ENCODE measurements at regions not wholly inside any gene's neighbourhood (a gene's known extent, or its start where the extent isn't known, plus 50 kb on each side); places are given as distances from the start of the nearest gene placed in this dataset.

DNA sequence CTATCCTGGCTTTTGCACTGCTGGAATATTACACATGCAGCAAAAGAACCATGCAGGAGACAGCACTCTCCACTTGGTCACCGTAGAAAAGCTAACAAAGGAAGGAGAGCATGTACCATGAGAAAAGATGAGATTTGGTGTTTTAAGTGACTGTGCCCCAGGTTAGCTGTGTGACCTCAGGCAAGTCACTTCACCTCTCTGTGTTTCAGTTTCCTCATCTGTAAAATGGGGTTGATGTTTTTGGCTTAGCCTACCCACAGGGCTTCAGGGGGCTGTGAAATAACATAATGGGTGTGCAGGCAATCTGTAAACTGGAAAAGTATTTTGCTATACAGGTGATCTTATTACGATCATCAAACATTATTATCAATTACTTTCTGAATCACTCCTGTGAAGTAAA, 69.3 kb upstream of the SLC6A11 start:
- Mint-ChIP-seq H3K36me3 (no peaks in the 10 kb centered on the region), H3K27me3 (peaks cover 22 to 43% (median 23%) of the 10 kb centered on the region in 3 donors), H3K4me1 (no peaks in the 10 kb centered on the region), H3K27ac (no peak overlapping the region), H3K4me3 (no peak overlapping the region), H3K9me3 (peaks cover 0 to 9% (median 0%) of the 10 kb centered on the region in 7 donors)
- ATAC-seq (ENCODE audit: low read depth in 2 of 2), result no peak
- DNase-seq, result no peak

DNA sequence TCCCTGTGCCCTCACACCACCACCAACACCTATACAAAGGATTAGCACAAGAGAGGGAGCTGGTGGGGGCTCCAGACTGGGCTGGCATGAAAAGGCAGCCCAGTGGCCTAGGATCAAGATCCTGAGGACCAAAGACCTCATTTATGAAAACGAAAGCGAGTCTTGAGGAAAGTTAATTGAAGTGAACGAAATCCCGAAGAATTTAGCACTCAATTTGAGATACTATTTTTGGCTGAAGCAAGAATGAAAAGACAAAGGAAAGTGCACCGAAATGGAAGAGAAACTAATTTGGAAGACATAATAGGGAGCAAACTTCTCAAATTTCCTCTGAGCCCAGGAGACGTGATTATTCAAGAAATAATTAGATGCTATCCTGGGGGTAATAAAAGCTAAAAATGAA, 68.7 kb upstream of the SLC6A11 start:
- Mint-ChIP-seq H3K36me3 (no peaks in the 10 kb centered on the region), H3K4me3 (no peak overlapping the region)

DNA sequence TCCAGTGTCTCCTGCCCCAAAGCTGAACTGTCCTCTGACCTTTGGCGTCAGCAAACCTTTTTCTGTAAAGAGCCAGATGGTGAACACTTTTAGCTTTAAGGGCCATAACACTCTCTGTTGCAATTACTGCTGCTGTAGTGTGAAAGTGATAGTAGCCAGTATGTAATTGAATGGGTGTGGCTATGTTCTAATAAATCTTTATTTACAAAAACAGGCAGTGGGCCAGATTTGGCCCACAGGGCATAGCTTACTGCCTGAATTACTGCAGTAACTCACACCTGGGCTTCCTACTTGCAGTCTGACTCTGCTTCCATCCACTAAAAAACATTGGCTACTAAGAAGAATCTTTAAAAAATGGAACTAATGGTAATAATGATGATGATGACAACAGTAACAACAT, 68.0 kb upstream of the SLC6A11 start:
- Mint-ChIP-seq H3K4me1 (no peaks in the 10 kb centered on the region), H3K9me3 (peaks cover 0 to 9% (median 0%) of the 10 kb centered on the region in 7 donors), H3K27me3 (peaks cover 18 to 31% (median 19%) of the 10 kb centered on the region in 3 donors), H3K27ac (no peak overlapping the region), H3K4me3 (no peak overlapping the region), H3K36me3 (no peaks in the 10 kb centered on the region)
- DNase-seq (no peak), ATAC-seq (ENCODE audit: low read depth in 2 of 2) (no peak)

More for the DNA sequence above, 68.7 kb upstream of the SLC6A11 start:
- DNase-seq (no peak), ATAC-seq (ENCODE audit: low read depth in 2 of 2) (no peak)
- Mint-ChIP-seq H3K9me3 (peaks cover 0 to 9% (median 0%) of the 10 kb centered on the region in 7 donors), H3K27ac (peak overlapping the region in 1 of 6 donors; percentile 45), H3K27me3 (peaks cover 20 to 38% (median 22%) of the 10 kb centered on the region in 3 donors), H3K4me1 (no peaks in the 10 kb centered on the region)

DNA sequence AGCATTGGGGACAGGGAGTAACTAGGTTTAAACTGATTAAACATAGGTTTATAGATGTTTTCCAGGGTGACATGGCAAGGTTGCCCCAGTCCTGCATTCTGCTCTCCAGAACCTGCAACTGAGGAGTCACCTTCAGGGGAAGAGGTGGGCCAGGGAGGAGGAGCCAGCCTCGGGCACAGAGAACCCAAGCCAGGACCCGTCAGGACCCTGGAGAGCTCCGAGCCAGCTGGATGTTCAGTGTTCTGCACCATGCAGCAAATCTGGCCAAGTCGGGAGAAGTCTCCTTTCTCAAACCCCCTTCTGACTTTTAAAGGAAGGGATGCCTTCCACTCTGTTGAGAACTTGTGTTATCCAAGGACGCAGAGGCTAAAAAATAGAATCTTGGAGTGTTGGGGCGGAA, 62.1 kb upstream of the SLC6A11 start:
- H3K4me3 Mint-ChIP-seq, result no peak overlapping the region
- no peak for DNase-seq
- ATAC-seq (ENCODE audit: low read depth in 2 of 2), result no peak
- no peaks in the 10 kb centered on the region for H3K36me3 Mint-ChIP-seq
- H3K4me1 Mint-ChIP-seq, result no peaks in the 10 kb centered on the region
- peaks cover 0 to 12% (median 1%) of the 10 kb centered on the region in 7 donors for H3K9me3 Mint-ChIP-seq
- peaks cover 17 to 32% (median 20%) of the 10 kb centered on the region in 3 donors for H3K27me3 Mint-ChIP-seq
- H3K27ac Mint-ChIP-seq, result no peak overlapping the region

DNA sequence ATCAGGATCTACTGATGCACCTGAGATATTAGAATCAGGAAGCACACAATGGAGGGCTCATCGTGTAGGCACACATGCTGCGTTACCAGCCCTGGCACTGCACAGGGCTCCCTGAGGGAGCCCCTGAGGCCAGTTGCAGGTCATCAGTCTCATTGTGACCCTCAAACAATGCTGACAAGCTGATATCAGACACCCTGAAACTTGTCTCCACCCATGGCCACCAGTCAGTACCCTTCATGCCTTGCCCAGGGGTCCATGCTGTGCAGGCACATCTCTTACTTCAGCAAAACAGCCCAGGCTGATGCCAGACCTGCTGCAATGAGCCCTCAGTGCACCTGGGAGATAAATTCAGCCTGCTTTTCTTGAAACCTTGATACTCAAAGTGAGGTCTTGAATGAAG, 59.5 kb upstream of the SLC6A11 start:
- Mint-ChIP-seq H3K36me3 (no peaks in the 10 kb centered on the region), H3K27ac (no peak overlapping the region), H3K4me3 (no peak overlapping the region), H3K9me3 (peaks cover 0 to 12% (median 1%) of the 10 kb centered on the region in 7 donors), H3K27me3 (peaks cover 24 to 42% (median 33%) of the 10 kb centered on the region in 3 donors), H3K4me1 (no peaks in the 10 kb centered on the region)
- DNase-seq, result no peak
- ATAC-seq (ENCODE audit: low read depth in 2 of 2), result no peak

DNA sequence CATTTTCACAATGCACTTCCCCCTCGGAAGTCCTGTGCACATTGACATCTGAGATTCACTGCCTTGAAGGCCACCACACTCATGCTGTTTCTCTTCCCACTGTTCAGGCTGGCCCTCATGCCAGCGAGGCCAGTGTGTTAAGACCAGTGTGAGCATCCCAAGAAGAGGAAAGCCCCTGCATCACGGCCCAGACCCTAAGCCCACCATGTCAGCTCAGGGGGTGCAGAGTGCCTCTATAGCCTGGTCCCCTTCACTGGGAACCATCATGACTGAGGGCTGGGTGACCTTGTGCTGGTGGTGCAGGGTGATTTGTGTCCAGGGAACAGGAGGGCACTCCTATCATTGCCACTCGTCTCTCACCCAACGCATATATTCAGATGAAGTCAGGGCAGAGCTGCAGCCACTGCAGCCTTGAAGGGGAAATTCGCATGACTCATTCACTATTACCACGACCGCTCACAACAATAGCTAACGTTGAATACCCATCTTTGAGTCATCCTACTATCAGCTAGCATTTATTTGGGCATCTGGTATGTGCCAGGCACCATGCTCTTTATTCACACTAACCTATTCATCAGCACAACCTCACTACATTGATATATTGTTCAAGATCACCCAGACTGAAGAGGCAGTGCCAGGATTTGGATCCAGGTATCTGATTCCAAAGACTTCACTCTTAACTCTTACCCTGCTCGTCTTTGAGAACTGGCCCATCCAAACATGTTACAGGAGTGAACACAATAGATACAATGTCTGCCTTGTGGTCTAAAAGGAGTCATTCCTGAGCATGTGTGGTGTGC, 58.8 kb upstream of the SLC6A11 start:
- no peak for DNase-seq
- H3K36me3 Mint-ChIP-seq, result no peaks in the 10 kb centered on the region
- no peak for ATAC-seq (ENCODE audit: low read depth in 2 of 2)
- peaks cover 24 to 44% (median 36%) of the 10 kb centered on the region in 3 donors for H3K27me3 Mint-ChIP-seq
- no peaks in the 10 kb centered on the region for H3K4me1 Mint-ChIP-seq
- no peak overlapping the region for H3K4me3 Mint-ChIP-seq
- H3K9me3 Mint-ChIP-seq, result peaks cover 0 to 12% (median 1%) of the 10 kb centered on the region in 7 donors
- H3K27ac Mint-ChIP-seq, result no peak overlapping the region

DNA sequence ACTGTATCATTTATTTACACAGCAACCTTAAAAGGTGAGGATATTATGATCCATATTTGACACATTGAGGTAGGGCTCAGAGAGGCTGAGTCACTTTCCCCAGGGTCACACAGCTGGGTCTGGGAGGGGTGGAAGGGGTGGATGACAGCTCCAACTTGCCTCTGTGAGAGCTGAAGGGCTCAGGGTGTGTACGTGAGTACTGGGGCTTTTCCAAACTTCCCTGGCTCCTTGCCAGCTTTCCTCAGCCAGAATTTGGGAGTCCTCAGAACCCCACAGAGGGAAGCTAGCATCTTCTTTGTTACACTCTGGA, 58.3 kb upstream of the SLC6A11 start:
- Mint-ChIP-seq H3K9me3 (peaks cover 0 to 12% (median 1%) of the 10 kb centered on the region in 7 donors), H3K36me3 (no peaks in the 10 kb centered on the region), H3K4me3 (no peak overlapping the region), H3K4me1 (no peaks in the 10 kb centered on the region), H3K27me3 (peaks cover 21 to 44% (median 36%) of the 10 kb centered on the region in 3 donors), H3K27ac (no peak overlapping the region)
- ATAC-seq (ENCODE audit: low read depth in 2 of 2) (no peak), DNase-seq (no peak)

DNA sequence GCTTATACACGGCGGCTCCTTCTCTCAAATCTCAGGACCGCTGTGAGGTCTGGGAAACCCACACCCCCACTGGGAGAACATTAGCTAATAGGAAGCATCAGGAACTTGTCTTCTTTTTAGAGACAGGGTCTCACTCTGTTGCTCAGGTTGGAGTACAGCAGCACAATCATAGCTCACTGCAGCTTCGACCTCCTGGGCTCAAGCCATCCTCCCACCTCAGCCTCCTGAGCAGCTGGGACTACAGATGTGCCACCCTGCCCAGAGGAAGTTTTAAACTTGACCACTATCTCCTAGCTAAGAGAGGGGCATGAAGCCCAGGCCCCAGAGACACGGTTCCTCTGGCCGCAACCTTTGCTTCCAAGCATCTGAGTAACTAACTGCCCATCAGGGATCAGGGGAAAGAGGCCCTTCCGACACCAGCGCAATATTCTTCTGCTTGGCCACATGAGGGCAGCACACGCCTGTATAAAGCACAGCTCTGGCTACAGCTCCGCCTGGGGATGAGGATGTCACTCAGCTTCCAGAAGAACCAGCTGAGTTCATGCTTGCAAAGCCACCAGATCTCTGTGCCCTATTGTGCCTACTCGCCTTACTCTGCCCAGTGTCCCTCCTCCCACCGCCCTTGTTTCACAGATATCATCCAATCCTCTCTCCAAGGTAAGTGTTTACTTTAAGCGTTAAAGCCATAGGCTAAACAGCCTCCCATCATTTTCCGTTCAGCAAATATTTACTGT, 57.6 kb upstream of the SLC6A11 start:
- H3K4me3 Mint-ChIP-seq, result no peak overlapping the region

DNA sequence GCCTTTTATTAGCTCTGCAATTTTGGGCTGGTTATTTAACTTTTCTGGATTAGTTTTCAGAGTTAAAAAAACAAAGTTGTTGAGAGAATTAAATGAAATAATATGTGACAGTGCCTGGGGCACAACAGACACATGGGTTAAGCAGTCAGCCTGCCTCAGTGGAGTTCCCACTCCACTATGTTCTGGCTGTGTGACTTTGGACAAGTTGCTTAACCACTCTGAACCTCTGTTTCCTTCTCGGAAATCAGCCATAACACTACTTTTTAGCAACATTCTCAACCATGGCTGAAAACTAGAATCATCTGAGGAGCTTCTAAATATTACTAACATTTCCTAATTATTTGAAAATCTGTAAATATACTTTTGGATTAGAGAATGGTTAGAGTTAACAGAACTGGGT, 56.5 kb upstream of the SLC6A11 start:
- DNase-seq, result no peak
- H3K4me1 Mint-ChIP-seq, result no peaks in the 10 kb centered on the region
- no peak for ATAC-seq (ENCODE audit: low read depth in 2 of 2)
- no peaks in the 10 kb centered on the region for H3K36me3 Mint-ChIP-seq
- no peak overlapping the region for H3K27ac Mint-ChIP-seq
- H3K27me3 Mint-ChIP-seq, result peaks cover 18 to 42% (median 36%) of the 10 kb centered on the region in 3 donors
- H3K4me3 Mint-ChIP-seq, result no peak overlapping the region
- peaks cover 0 to 2% (median 0%) of the 10 kb centered on the region in 7 donors for H3K9me3 Mint-ChIP-seq

More for the DNA sequence above, 57.6 kb upstream of the SLC6A11 start:
- DNase-seq (peak; percentile 19), ATAC-seq (ENCODE audit: low read depth in 2 of 2) (peak; percentile 52 to 55)
- Mint-ChIP-seq H3K36me3 (no peaks in the 10 kb centered on the region), H3K27ac (peak overlapping the region in 1 of 6 donors; percentile 50), H3K4me1 (no peaks in the 10 kb centered on the region), H3K9me3 (peaks cover 0 to 9% (median 1%) of the 10 kb centered on the region in 7 donors), H3K27me3 (peaks cover 20 to 44% (median 33%) of the 10 kb centered on the region in 3 donors)

DNA sequence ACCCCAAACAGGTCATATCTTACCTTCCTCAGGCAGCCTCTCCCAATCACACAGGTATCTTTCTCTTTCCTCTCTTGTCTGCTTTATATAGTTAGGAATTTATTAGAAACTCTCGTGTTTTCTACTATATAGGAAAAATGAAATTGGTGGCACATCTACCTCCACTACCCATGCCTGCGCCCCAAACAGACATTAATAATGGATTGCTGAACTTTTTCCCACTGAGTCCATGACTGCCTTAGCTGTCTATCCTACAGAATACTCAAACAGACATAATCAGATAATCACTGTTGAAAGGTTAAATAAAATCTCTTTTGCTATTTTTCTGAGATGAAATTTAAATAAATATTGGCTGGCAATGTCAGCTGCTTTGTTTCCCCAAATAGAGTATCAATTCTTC, 55.8 kb upstream of the SLC6A11 start:
- Mint-ChIP-seq H3K27ac (no peak overlapping the region), H3K36me3 (no peaks in the 10 kb centered on the region), H3K4me3 (no peak overlapping the region), H3K27me3 (peaks cover 13 to 39% (median 35%) of the 10 kb centered on the region in 3 donors), H3K9me3 (peaks cover 0 to 2% (median 0%) of the 10 kb centered on the region in 7 donors), H3K4me1 (no peaks in the 10 kb centered on the region)
- ATAC-seq (ENCODE audit: low read depth in 2 of 2) (no peak), DNase-seq (no peak)

DNA sequence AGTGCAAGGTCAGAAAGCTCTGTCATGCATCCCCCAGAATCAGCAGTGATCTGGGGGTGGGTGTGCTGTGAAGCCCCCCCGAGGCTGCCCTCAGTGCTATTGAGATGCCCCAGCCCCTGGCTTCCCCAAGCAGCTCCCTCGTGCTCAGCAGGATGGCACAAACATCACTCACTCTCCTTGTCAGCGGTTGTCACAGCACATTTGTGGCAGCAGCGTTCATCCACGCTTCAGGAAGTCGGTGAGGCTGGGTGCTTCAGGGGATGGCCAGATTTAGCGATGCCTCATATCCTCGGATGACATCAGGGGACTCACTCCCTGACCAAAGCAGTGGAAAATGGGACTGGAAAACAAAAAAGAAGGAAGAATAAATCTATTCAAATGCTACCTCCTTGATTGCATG, 54.4 kb upstream of the SLC6A11 start:
- H3K4me3 Mint-ChIP-seq, result no peak overlapping the region
- H3K27ac Mint-ChIP-seq, result no peak overlapping the region
- no peak for DNase-seq
- H3K36me3 Mint-ChIP-seq, result no peaks in the 10 kb centered on the region
- no peaks in the 10 kb centered on the region for H3K4me1 Mint-ChIP-seq
- H3K27me3 Mint-ChIP-seq, result peaks cover 15 to 53% (median 30%) of the 10 kb centered on the region in 3 donors
- no peaks in the 10 kb centered on the region for H3K9me3 Mint-ChIP-seq
- ATAC-seq (ENCODE audit: low read depth in 2 of 2), result no peak

DNA sequence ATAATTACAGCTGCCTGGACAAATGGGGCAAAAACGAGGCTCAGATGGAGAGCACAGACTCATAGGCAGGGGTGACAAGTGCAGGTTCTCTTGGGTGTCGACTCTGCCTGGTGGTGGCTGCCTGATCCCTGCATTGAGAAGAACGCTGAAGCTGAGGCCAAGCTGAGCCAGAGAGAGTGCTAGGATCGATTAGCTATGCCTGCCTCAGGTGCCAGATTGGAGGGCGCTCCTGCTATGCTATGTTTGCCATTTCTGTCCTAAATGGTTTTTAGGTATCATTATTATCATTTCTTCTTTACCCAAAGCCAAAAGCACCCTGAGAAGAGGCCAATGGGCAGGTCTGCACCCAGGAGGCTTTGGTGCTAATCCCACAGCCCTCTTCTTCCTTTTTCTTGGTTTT, 53.9 kb upstream of the SLC6A11 start:
- no peak for DNase-seq
- ATAC-seq (ENCODE audit: low read depth in 2 of 2), result no peak
- Mint-ChIP-seq H3K27ac (no peak overlapping the region), H3K4me1 (no peaks in the 10 kb centered on the region), H3K4me3 (no peak overlapping the region), H3K9me3 (no peaks in the 10 kb centered on the region), H3K27me3 (peaks cover 15 to 59% (median 26%) of the 10 kb centered on the region in 3 donors), H3K36me3 (no peaks in the 10 kb centered on the region)

DNA sequence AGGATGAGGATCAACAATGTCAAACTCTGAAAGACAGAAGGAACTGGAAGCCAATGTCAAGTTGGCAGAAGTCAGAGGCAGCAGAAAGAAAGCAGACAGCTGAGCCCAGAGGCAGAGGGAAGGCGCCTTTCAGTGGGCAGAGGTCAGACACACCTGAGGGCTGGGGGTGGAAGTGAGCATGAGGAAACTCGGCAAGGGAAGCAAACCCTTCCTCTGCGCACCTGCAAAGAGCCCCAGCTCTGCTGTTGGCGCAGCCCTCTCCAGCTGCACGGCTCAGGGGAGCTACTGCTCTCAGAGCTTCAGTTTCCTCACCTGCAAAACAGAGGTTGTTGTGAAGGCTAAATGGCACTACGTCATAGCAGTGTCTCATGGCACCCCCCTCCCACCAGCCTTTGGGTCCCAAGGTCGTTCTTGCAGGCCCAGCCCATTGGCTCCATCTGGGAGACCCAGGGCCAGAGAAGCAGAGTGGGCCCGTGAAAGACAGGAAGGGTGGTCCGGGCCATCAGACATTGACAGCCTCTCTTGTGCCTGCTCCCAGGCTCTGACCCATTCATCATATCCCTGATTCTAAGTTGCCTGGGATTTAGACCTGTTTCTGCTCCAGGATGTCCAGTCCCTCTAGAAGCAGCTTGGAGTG, 53.3 kb upstream of the SLC6A11 start:
- ATAC-seq (ENCODE audit: low read depth in 2 of 2) (no peak), DNase-seq (no peak)
- H3K9me3 Mint-ChIP-seq, result no peaks in the 10 kb centered on the region
- H3K27me3 Mint-ChIP-seq, result peaks cover 15 to 62% (median 26%) of the 10 kb centered on the region in 3 donors
- no peaks in the 10 kb centered on the region for H3K4me1 Mint-ChIP-seq
- no peak overlapping the region for H3K4me3 Mint-ChIP-seq
- H3K27ac Mint-ChIP-seq, result no peak overlapping the region
- H3K36me3 Mint-ChIP-seq, result no peaks in the 10 kb centered on the region

Measured in naive B cell (primary cell).